Activated CD8-positive, alpha-beta T cell treated with anti-CD3 and anti-CD28 coated beads, Interleukin-2, amount 10 ng/mL, durations not matched to agents 7 days and 5 days (primary cell): ENCODE measurements at regions not wholly inside any gene's neighbourhood (a gene's known extent, or its start where the extent isn't known, plus 50 kb on each side); places are given as distances from the start of the nearest gene placed in this dataset.

Source experiments
- ATAC-seq: fragments of 150-1000 bp; cut with Tn5 transposase; one replicate; pipeline ENCODE4 v1.10.0; 2021; ENCODE audit warnings: moderate library complexity
- CTCF ChIA-PET: fragments of 350-600 bp; sonication (Branson Sonifier 250); formaldehyde crosslinking; loops from one replicate; lab custom pipeline; 2021; ENCODE audit warnings: antibody characterized with exemption; lab: Charles Lee
- POLR2A ChIA-PET: fragments of 350-600 bp; sonication (Branson Sonifier 250); formaldehyde crosslinking; loops from one replicate; lab custom pipeline; 2021; ENCODE audit warnings: antibody characterized with exemption; lab: Charles Lee
- DNase-seq: peaks from one replicate; pipeline ENCODE4 v3.0.0-alpha.2; 2020
- H3K27ac Mint-ChIP-seq: one replicate; pipeline ENCODE4 v1.8.0; 2021; ENCODE audit warnings: mild to moderate bottlenecking, mixed read lengths
- H3K27me3 Mint-ChIP-seq: one replicate; pipeline ENCODE4 v1.8.0; 2021; ENCODE audit warnings: low read depth, mixed read lengths
- H3K36me3 Mint-ChIP-seq: one replicate; pipeline ENCODE4 v1.8.0; 2021; ENCODE audit warnings: low read depth, mixed read lengths
- H3K4me1 Mint-ChIP-seq: one replicate; pipeline ENCODE4 v1.8.0; 2021; ENCODE audit warnings: low read depth, mixed read lengths
- H3K4me3 Mint-ChIP-seq: one replicate; pipeline ENCODE4 v1.8.0; 2021; ENCODE audit warnings: mild to moderate bottlenecking, mixed read lengths
- H3K9me3 Mint-ChIP-seq: one replicate; pipeline ENCODE4 v1.8.0; 2022; ENCODE audit warnings: mixed read lengths; ENCODE audit not compliant: insufficient read depth

DNA sequence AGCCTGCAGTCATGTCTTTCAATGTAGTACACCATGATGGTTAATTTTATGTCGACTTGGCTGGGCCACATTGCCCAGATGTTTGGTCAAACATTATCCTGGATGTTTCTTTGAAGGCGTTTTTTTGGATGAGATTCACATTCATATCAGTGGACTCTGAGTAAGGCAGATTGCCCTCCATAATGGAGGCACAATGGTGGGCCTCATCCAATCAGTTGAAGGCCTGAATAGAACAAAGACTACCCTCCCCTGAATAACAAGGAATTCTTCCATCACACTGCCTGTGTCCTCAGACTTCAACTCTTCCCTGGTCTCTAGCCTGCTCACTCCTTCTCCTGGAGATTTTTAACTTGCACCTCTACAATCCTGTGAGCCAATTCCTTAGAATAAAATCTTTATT is 83.8 kb upstream of the CHL1 start:
- no peak for DNase-seq
- Mint-ChIP-seq H3K36me3 (no peaks in the 10 kb centered on the region), H3K9me3 (no peaks in the 10 kb centered on the region), H3K4me3 (no peak overlapping the region), H3K27me3 (no peaks in the 10 kb centered on the region), H3K4me1 (no peaks in the 10 kb centered on the region), H3K27ac (no peak overlapping the region)
- ChIA-PET CTCF (no interaction called here), POLR2A (no interaction called here)
- ATAC-seq, result no peak

DNA sequence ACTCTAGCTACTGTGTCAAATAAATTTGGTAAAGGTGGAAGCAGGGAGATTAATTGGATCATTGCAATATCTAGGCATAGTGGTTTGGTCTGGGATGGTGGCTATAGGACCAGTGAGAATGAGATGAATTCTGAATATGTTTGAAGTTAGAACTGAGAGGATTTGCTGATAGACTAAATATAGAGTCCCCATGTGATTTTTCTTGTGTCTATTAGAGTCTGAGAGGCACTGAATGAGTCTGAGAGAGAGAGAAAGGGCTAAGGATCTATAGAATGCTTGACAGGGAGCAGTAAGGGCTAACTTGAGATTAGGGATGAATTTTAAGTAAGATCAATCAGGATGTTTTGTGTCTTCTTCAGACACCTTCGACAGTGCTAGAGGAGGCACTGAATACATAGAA is 77.9 kb upstream of the CHL1 start:
- no peaks in the 10 kb centered on the region for H3K9me3 Mint-ChIP-seq
- POLR2A ChIA-PET, result no interaction called here
- CTCF ChIA-PET, result no interaction called here
- H3K27me3 Mint-ChIP-seq, result no peaks in the 10 kb centered on the region
- no peak for DNase-seq
- no peaks in the 10 kb centered on the region for H3K36me3 Mint-ChIP-seq
- no peak for ATAC-seq
- no peak overlapping the region for H3K4me3 Mint-ChIP-seq
- H3K4me1 Mint-ChIP-seq, result no peaks in the 10 kb centered on the region
- H3K27ac Mint-ChIP-seq, result no peak overlapping the region

DNA sequence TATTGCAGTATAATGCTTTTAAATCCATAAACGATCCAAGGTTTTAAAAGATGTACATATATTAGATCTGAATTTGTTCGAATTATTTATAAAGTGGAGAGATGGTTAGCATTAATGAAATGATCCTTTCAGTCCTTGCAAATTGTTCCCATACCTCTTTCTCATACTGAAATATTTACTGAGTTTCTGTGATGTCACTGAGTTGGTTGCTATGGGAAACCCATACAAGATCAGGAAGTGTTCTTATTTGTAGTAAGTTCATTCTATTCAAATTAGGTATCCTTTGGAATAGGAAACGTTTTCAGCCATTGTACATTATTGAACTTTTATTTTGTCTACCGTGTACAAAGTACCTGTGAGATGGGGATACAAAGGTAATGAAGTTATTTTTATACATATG is 73.2 kb upstream of the CHL1 start:
- no peak for DNase-seq
- ATAC-seq, result no peak
- H3K27me3 Mint-ChIP-seq, result no peaks in the 10 kb centered on the region
- H3K4me3 Mint-ChIP-seq, result no peak overlapping the region
- no peak overlapping the region for H3K27ac Mint-ChIP-seq
- POLR2A ChIA-PET, result no interaction called here
- H3K4me1 Mint-ChIP-seq, result no peaks in the 10 kb centered on the region
- H3K9me3 Mint-ChIP-seq, result no peaks in the 10 kb centered on the region
- no peaks in the 10 kb centered on the region for H3K36me3 Mint-ChIP-seq
- CTCF ChIA-PET, result no interaction called here

DNA sequence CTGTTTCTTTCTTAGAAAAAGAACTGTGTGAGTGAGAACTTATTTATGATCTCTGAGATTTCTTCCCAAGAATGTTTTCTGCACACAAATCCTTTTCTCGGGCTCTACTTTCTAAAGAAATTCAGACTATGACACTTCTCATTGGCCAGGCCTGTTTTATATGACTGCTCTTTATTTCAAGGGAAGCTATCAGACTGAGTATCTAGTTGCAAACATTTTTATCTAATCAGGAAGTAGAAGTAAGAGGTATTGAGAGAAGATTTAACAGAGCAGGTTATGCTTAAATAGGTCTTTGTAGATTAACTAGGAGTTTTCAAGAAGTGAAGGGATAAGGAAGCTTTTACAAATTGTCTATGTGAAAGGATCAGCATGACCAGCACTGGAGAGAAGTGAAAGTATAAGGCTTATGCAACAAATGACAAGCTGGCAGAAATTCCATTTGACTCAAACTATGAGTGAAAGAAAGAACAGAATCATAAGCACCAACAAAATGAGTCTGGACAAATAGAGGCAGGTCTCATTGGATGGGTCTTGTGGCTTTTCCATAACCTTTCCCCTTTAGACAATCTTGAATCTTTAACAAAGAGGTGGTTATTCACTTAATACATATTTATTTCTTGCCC is 71.9 kb upstream of the CHL1 start:
- DNase-seq (no peak), ATAC-seq (no peak)
- CTCF ChIA-PET, result no interaction called here

DNA sequence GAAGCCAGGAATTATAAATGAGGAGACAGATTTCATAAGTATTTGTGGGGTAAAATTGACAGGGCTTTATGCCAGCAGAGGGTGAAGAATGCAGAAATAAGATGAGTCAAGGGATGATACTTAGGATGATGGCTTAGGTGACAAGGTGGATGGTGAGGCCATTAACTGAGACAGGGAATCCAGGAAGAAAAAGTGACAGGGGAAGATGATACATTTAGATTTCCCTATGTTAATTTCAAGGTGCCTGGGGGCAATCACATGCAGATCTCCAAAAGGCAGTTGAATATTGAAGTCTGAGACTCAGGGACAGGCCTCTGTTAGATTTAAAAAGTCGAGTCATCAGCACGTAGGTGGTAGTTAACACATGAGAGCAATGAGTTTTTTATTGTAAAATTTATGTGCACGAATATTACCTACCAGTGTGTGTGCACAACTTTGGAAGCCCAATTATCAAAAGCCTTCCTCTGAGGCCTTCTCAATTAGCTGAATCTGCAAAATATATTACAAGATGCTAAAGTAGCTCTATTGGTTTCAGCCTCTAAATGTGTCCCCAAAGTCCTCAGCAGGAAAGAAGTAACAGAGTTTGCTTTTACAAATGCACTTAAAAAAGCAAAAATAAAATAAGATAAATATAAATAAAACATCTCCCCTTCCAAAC is 67.9 kb upstream of the CHL1 start:
- DNase-seq (no peak), ATAC-seq (no peak)
- CTCF ChIA-PET, result no interaction called here
- no peak overlapping the region for H3K4me3 Mint-ChIP-seq
- POLR2A ChIA-PET, result no interaction called here
- no peaks in the 10 kb centered on the region for H3K9me3 Mint-ChIP-seq
- no peaks in the 10 kb centered on the region for H3K27me3 Mint-ChIP-seq
- H3K27ac Mint-ChIP-seq, result no peak overlapping the region
- no peaks in the 10 kb centered on the region for H3K4me1 Mint-ChIP-seq
- no peaks in the 10 kb centered on the region for H3K36me3 Mint-ChIP-seq

More for the DNA sequence above, 71.9 kb upstream of the CHL1 start:
- Mint-ChIP-seq H3K27me3 (no peaks in the 10 kb centered on the region), H3K27ac (no peak overlapping the region), H3K9me3 (no peaks in the 10 kb centered on the region), H3K36me3 (no peaks in the 10 kb centered on the region), H3K4me1 (no peaks in the 10 kb centered on the region), H3K4me3 (no peak overlapping the region)
- POLR2A ChIA-PET, result no interaction called here

DNA sequence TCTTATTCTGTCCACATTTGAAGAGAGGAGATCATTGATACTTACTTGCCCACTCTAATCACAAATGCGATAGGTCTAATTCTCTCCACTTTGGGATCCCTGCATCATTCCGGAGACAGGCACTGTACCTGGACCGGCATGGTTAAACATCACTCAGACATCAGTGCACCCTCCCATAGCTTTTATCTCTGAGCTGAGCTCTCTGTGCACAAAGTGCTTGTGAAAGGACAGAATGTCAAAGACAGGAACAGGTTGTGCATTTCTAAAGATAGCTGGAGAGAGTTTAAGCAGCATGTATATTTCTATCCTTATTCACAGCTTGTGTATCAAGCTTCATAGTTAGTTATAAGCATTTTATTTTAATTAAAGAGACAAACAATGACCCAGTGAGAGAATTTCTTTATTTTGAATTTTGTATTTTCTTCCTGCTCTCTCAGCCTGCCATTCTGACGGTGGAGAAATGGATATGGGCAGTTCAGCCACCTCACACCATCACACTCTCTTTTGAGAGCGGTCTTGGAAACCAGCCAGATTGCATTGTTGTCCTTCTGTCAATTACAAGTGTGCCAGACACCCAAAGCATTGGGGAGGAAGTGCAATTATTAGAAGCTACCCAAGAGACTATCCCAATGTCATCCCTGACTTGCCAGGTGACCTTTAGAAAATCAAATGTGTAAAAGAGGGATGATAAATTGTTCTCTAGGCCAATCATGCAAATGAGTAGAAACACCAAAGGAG is 65.2 kb upstream of the CHL1 start:
- ChIA-PET CTCF (no interaction called here), POLR2A (no interaction called here)
- Mint-ChIP-seq H3K27me3 (no peaks in the 10 kb centered on the region), H3K27ac (no peak overlapping the region), H3K36me3 (no peaks in the 10 kb centered on the region), H3K9me3 (no peaks in the 10 kb centered on the region), H3K4me1 (no peaks in the 10 kb centered on the region), H3K4me3 (no peak overlapping the region)
- ATAC-seq (no peak), DNase-seq (no peak)

DNA sequence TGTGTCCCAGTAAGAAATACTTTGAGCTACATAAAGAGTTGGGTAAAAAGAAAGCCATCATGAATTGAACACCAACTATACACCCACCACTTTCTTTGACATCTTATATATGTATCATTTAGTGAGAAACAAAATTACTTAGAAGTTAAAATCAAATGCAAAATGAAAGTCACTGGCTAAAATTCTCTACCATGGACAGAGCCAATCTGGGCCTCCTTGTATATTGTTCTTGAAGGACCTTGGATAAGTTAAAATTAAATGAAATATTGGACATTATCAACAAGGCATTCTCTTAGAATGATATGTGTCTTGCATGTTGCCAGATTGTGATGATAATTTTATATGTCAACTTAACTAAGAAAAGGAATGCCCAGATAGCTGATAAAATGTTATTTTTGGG is 64.2 kb upstream of the CHL1 start:
- Mint-ChIP-seq H3K4me3 (no peak overlapping the region), H3K4me1 (no peaks in the 10 kb centered on the region), H3K27ac (no peak overlapping the region), H3K36me3 (no peaks in the 10 kb centered on the region), H3K27me3 (no peaks in the 10 kb centered on the region), H3K9me3 (no peaks in the 10 kb centered on the region)
- POLR2A ChIA-PET, result no interaction called here
- CTCF ChIA-PET, result no interaction called here
- DNase-seq (no peak), ATAC-seq (no peak)

DNA sequence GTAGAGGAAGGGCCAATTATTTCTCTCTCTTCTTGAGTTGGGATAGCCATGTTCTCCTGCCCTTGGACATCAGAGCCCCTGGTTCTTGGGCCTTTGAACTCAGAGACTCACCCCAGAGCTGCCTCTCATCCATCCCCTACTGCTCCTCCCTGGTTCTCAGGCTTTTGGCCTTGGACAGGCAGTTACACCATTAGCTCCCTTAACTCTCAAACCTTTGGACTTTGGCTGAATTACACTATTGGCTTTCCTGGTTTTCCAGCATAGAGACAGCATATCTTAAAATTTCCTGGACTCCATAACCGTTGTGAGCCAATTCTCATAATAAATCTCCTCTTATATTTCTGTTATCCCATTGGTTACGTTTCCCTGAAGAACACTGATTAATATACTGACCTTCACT is 63.7 kb upstream of the CHL1 start:
- ATAC-seq (no peak), DNase-seq (no peak)
- no peak overlapping the region for H3K27ac Mint-ChIP-seq
- H3K36me3 Mint-ChIP-seq, result no peaks in the 10 kb centered on the region
- no peaks in the 10 kb centered on the region for H3K9me3 Mint-ChIP-seq
- no peak overlapping the region for H3K4me3 Mint-ChIP-seq
- no peaks in the 10 kb centered on the region for H3K27me3 Mint-ChIP-seq
- ChIA-PET CTCF (no interaction called here), POLR2A (no interaction called here)
- H3K4me1 Mint-ChIP-seq, result no peaks in the 10 kb centered on the region

DNA sequence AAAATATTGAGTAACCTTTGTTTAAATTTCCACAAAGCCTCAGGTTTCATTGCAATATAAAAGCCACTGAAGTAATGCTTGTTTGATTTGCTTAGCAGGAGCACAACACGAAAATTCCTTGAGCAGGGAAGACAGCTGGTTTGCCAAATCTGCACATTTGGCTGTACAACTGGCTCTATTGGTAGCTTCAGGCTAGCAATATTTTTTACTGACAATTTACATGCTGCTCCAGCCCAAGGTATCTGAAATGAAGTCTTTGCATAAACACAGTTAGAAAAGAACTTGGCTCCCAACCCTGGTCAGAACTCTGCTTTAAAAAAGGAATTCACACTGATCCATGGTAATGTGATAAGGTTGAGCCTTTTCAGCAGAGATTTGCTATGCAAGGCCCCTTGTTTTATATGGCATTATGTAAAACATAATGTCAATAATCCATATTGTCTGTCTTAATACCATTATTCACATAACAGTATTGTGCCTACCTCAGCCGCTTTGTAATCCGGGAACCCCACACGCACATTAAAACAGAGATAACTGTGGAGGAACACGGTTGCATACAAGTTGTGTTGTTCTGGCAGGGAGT is 55.7 kb upstream of the CHL1 start:
- ChIA-PET POLR2A (no interaction called here), CTCF (no interaction called here)
- H3K4me3 Mint-ChIP-seq, result no peak overlapping the region
- H3K36me3 Mint-ChIP-seq, result no peaks in the 10 kb centered on the region
- DNase-seq, result no peak
- H3K4me1 Mint-ChIP-seq, result no peaks in the 10 kb centered on the region
- no peaks in the 10 kb centered on the region for H3K9me3 Mint-ChIP-seq
- H3K27ac Mint-ChIP-seq, result no peak overlapping the region
- ATAC-seq, result no peak
- H3K27me3 Mint-ChIP-seq, result no peaks in the 10 kb centered on the region
